HG02571 (cell line): ENCODE measurements at regions not wholly inside any gene's neighbourhood (a gene's known extent, or its start where the extent isn't known, plus 50 kb on each side); places are given as distances from the start of the nearest gene placed in this dataset.

Experiments used
- ATAC-seq: cut with Tn5 transposase; IDR thresholded peaks from one replicate; pipeline ENCODE4 v1.9.1; 2021; ENCODE audit warnings: mild to moderate bottlenecking, moderate library complexity; ENCODE audit not compliant: unreplicated experiment

GRCh38 chr12:116381240-116381743 is 103.8 kb upstream of the MED13L start:
- ATAC-seq = no peak

DNA sequence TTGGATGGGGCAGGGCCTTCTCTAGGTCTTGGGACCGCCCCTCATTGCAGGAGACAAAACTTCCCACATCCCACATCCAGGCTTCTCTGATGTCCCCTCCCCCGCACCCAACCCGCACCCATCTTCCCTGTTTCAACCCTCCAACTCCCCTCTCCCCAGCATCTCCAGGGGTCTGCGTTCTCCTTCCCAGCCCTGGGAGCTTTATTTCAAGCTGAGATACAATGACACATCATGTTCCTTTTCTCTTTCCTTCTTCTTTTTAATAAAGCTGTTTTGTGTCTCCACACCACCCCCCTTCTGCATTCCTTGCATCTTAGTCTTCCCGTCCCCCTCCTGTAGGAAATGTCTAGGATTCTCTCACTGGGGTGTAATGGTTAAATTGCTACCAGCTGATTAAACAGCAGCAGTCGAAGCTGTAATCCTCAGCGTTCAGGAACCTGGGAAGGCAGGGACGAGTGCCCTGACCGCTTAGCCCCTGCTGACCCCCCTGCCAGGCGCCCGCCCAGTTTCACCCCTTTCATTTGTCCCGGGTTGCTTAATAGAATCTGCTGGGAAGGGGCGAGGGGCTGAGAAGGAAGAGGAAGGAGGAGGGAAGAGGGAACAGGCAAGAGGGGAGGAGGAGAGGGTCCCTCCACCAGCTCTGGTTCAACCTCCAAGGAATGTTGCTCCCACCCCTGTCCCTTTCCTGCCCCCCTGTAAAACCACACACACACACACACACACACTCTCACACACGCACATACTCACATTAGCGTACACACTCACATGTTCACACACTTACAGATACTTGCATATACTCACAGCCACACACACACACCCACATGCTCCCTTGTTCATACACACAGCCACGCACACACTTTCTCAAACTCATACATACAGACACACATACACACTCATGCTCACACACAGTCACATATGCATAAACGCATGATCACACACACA is 104.5 kb upstream of the MED13L start:
- no peak for ATAC-seq

DNA sequence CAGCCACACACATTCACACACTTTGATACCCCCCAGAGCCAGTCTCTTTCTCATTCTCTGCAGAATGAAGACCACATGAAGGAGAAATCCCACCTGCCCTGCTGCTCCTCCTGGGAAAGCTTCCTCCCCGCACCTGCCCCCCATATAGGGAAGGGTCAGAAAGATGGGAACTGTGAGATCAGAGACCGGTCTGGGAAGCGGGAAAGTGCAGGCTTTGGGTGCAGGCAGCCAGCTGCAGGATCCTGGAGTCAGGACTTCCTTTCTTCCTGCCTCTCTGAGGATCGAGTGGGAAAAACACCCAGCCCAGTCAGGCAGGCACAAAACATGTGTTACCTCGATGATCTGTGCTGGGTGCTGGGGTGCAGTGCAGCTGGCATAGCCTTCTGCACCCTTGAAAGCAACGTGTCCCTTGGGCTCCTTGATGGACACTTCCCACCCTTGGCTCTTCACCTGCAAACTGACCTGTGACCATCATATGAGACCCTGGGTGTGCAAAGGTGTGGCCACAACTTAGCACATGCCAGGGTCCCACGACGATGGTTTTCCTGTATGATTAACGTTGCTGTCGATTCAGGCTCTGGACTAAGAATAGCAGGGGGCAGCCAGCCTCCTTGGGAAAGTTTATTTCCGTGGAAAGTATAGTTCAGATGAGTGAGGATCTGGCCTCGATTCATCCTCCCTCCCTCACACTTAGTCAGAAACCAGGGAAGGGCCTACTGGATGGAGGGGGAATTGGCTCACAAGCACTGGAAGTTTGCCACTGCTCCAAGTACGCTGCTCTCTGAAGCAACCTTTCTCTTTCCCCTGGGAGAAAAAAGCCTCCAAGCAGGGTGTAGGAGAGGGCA is 105.4 kb upstream of the MED13L start:
- no peak for ATAC-seq

DNA sequence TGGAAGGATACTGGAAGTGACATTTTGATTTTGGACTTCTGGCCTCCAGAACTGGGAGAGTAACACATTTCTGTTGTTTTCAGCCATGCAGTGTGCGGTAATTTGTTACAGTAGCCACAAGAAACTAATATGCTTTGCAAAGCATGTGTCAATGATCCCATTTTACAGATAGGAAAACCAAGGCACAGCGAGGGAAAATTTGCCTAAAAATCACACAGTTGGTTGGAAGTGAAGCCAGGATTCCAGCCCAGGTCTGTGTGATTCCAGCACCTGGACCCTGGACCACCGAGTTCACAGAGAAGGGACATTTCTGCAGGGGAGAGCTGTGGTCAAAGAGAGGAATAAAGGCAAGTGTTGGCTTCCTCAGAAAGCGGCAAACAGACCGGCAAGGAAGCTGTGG is 106.7 kb upstream of the MED13L start:
- ATAC-seq = no peak

DNA sequence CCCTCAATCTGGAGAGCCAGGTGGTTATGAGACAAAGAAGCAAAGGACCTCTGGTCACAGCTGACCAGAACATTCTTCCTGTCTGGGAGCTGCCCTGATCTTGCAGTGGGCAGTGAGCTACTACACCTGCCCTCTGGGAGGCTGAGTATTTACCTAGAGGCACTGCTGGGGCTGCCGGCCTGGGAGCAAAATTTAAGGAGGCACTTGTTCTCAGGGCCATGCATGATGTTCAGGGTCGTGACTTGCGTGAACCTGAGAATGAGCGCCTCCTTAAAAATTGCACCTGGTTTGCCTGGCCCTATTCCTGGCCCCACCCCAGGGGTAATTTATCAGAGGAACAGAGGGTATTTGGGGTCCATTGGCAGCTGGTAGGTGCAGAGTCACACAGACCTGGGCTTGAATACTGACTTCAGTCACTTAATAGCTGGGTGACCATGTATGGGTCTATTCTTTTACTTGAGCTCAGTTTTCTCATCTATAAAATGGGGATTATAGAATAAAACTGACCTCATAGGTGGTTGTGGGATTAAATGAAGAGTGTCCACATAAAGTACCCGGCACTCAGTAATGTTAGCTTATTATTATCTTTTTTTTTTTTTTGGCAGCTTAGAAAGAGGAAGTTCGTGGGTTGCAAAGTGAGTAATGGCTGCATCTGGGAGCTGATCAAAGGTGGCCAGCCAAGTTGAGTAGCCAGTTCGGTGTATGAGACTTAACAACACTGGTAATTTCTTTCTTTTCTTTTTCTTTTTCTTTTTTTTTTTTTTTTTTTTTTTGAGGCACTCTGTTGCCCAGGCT is 107.4 kb upstream of the MED13L start:
- no peak for ATAC-seq

GRCh38 chr12:116385486-116386217 is 108.2 kb upstream of the MED13L start:
- no peak for ATAC-seq

- ATAC-seq = no peak
These were observed 111.8 kb upstream of the MED13L start for GRCh38 chr12:116389326-116389725.

DNA sequence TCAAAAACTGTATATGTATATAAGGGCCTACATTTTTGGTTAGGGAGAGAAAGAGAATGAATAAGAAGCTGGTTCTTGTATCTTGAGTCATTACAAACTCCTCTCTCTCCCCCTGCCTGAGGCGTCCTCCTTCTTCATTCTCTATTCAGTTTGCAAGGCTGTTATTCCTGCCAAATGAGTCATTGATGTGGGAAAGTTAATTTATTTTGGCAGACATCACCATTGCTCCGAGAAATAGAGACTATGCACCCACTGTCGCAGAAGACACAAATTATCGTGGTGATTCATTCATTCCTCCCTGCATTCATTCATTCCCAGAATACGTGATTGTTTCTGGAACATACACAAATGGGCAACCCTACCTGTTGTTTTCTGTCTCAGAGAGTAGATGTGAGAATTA is 112.5 kb upstream of the MED13L start:
- ATAC-seq = no peak

- ATAC-seq = no peak
These were observed 113.2 kb upstream of the MED13L start for GRCh38 chr12:116390401-116391335.

DNA sequence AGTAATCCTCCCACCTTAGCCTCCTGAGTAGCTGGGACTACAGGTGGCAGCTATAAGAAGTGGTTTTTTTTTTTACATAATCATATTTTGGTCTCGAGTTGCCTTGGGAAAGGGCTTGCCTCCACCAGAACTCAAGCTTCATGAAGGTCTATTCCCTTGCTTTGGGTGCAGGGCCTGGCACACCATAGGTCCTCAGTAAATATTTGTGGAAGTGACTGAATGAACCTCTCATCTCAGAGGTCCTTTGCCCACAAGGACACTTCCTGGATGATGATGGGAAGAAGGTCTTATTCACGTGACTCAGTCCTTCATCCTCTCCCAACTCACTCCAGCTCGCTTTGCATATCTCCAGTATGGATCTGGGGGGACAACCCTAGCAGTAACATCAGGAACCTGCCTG is 114.0 kb upstream of the MED13L start:
- no peak for ATAC-seq

DNA sequence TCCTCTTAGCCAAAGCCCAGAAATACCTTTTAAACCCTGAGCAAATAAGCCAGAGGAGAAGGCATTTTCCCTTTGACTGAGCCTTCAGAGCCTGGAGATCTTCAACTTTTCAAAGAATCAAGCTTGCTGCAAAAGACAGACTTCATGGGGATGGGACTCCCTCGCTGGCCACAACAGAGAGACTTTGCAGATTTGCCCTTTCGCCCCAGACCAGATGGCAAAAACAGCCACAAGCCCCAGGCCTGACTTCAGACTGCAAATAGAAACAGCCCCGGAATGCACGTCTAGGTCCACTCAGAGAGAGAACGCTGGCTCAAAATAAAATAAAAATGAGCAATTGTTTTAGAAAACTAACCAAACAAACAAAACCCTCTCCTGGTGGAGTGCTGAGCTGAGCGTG is 114.6 kb upstream of the MED13L start:
- ATAC-seq = no peak

DNA sequence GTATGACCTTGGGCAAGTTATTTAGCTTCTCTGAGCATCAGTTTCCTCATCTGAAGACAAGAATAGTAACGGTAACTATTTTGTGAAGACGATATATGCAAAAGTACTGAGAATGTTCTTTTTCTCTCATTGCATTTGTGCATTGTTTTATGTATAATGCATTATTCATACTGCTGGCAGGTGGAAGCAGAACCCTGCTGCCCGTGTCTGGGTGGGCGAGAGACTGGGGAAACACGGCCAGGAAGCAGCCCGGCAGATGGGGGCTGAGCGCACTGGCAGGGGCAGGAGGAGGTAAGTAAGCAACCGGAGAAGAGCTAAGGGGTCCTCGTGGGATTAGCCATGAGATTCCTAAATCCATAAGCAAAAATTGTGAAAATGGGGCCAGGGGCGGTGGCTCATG is 115.8 kb upstream of the MED13L start:
- ATAC-seq = no peak

GRCh38 chr12:116393859-116394650 is 116.6 kb upstream of the MED13L start:
- ATAC-seq = no peak

DNA sequence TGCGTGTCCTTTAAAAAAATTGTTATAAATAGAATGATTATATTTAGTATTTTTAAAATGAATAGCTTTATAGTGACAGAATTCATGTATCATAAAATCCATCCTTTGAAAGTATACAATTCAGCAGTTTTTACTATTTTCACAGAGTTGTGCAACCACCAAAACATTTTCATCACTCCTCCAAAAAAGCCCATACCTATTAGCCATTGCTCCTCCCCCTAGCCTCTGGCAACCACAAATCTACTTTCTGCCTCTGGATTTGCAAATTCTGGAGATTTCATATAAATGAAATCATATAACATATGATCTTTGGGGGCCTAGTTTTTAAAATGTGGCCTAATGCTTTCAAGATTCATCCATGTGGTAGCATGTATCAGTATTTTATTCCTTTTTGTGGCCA is 117.9 kb upstream of the MED13L start:
- ATAC-seq = no peak

DNA sequence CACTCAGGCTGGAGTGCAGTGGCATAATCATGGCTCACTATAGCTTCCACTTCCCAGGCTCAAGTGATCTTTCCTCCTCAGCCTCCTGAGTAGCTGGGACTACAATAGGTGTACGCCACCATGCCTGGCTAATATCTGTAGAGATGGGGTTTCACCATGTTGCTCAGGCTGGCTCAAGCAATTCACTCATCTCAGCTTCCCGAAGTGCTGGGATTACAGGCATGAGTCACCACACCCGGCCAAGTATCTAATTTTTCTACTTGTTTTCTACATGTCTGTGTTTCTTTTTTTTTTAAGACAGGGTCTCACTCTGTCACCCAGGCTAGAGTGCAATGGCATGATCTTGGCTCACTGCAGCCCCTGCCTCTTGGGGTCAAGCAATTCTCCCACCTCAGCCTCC is 119.7 kb upstream of the MED13L start:
- no peak for ATAC-seq

GRCh38 chr12:116398193-116398592 is 120.7 kb upstream of the MED13L start:
- ATAC-seq = no peak

- no peak for ATAC-seq
These were observed 121.6 kb upstream of the MED13L start for GRCh38 chr12:116399055-116399454.

DNA sequence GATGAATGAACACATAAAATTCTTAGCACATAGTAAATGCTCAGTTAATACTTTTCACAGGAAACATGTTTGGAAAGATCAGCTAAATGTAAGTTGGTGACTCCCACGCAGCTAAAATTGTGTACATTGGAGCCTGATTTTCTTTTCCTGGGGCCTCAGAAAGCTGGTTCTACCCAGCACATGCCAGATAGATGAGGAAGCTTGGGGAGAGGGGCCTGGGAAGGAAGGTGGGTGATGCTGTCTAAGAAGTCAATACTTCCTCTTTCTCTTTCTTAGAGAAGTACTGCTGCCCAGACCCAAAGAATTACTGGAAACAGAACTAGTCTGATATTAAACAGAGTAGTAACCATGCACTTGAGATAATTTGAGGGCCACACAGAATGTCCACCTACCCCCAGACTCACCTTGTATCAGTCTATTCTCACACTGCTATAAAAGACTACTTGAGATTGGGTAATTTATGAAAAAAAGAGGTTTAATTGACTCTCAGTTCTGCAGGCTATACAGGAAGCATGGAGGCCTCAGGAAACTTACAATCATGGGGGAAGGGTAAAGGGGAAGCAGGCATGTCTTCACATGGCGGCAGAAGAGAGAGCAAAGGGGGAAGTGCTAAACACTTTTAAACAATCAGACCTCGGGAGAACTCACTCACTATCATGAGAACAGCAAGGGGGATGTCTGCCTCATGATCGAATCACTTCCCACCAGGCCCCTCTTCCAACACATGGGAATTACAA is 123.3 kb upstream of the MED13L start:
- no peak for ATAC-seq
